ENCODE measurements at regions not wholly inside any gene's neighbourhood (a gene's known extent, or its start where the extent isn't known, plus 50 kb on each side); places are given as distances from the start of the nearest gene placed in this dataset.
A peak's percentile ranks its signal among the peaks of the same experiment; 100 is the strongest.

GRCh38 chr5:72561148-72561972 lies 54.1 kb upstream of the ZNF366 start:
- no peak for DNase-seq
- TF ChIP-seq CTCF (IDR thresholded peaks at IDR 0.05) = no peak
- no peaks in the 10 kb centered on the region for H3K27me3 ChIP-seq
- ATAC-seq = no peak
- H3K36me3 ChIP-seq = no peaks in the 10 kb centered on the region
- no peak overlapping the region for H3K27ac ChIP-seq
- no peak overlapping the region for H3K4me3 ChIP-seq
- intact Hi-C loops (cut with DNase I) = no loop called here
- peaks cover 8% of the 10 kb centered on the region for H3K4me1 ChIP-seq
- no peaks in the 10 kb centered on the region for H3K9me3 ChIP-seq

- no peak for ATAC-seq
- intact Hi-C loops (cut with DNase I) = no loop called here
These were observed 52.9 kb upstream of the ZNF366 start for GRCh38 chr5:72559866-72560766.

GRCh38 chr5:72558383-72558782 lies 51.2 kb upstream of the ZNF366 start:
- intact Hi-C loops (cut with DNase I) = no loop called here
- ATAC-seq = no peak
- no peak for DNase-seq
- Histone ChIP-seq H3K4me1 (peaks cover 15% of the 10 kb centered on the region), H3K27me3 (no peaks in the 10 kb centered on the region), H3K4me3 (no peak overlapping the region), H3K27ac (no peak overlapping the region), H3K9me3 (no peaks in the 10 kb centered on the region), H3K36me3 (no peaks in the 10 kb centered on the region)
- no peak for TF ChIP-seq CTCF (IDR thresholded peaks at IDR 0.05)

More at GRCh38 chr5:72559866-72560766, 52.9 kb upstream of the ZNF366 start:
- no peaks in the 10 kb centered on the region for H3K9me3 ChIP-seq
- no peak overlapping the region for H3K4me3 ChIP-seq
- H3K36me3 ChIP-seq = no peaks in the 10 kb centered on the region
- H3K27ac ChIP-seq = no peak overlapping the region
- no peak for TF ChIP-seq CTCF (IDR thresholded peaks at IDR 0.05)
- peaks cover 15% of the 10 kb centered on the region for H3K4me1 ChIP-seq
- no peak for DNase-seq
- H3K27me3 ChIP-seq = no peaks in the 10 kb centered on the region

- peaks cover 15% of the 10 kb centered on the region for H3K4me1 ChIP-seq
- no peak overlapping the region for H3K27ac ChIP-seq
- no peaks in the 10 kb centered on the region for H3K27me3 ChIP-seq
- TF ChIP-seq CTCF (IDR thresholded peaks at IDR 0.05) = no peak
- DNase-seq (no peak), ATAC-seq (no peak)
- no peaks in the 10 kb centered on the region for H3K9me3 ChIP-seq
- no peaks in the 10 kb centered on the region for H3K36me3 ChIP-seq
- intact Hi-C loops (cut with DNase I) = no loop called here
- no peak overlapping the region for H3K4me3 ChIP-seq
These were observed 50.8 kb upstream of the ZNF366 start for GRCh38 chr5:72558046-72558336.

GRCh38 chr5:72557167-72558045 lies 50.2 kb upstream of the ZNF366 start:
- H3K27me3 ChIP-seq = no peaks in the 10 kb centered on the region
- peak overlapping the region; percentile 80 for H3K27ac ChIP-seq
- DNase-seq (no peak), ATAC-seq (no peak)
- no peaks in the 10 kb centered on the region for H3K9me3 ChIP-seq
- intact Hi-C loops (cut with DNase I) = no loop called here
- no peak for TF ChIP-seq CTCF (IDR thresholded peaks at IDR 0.05)
- H3K4me1 ChIP-seq = peaks cover 15% of the 10 kb centered on the region
- no peaks in the 10 kb centered on the region for H3K36me3 ChIP-seq
- peak overlapping the region; percentile 51 for H3K4me3 ChIP-seq

All from upper lobe of right lung (tissue), 1 donor.